ENCODE measurements at regions not wholly inside any gene's neighbourhood (a gene's known extent, or its start where the extent isn't known, plus 50 kb on each side); places are given as distances from the start of the nearest gene placed in this dataset.

- no peaks in the 10 kb centered on the region for H3K9me3 ChIP-seq (ENCODE audit: control insufficient read depth, insufficient read depth, low read depth, low read length)
- ChIA-PET POLR2A (no interaction called here), CTCF (interaction anchor here (0.7 to 1.1 kb wide), 2 partner anchors 10 to 445 kb away, joined by 3 to 4 read pairs; no protein-coding TSS in a partner anchor)
- H3K27ac ChIP-seq (ENCODE audit: extremely low read depth, low read depth, low read length): no peak overlapping the region
- H3K36me3 ChIP-seq (ENCODE audit: control insufficient read depth in 2 of 2, insufficient read depth in 1 of 2, low read length in 2 of 2): no peaks in the 10 kb centered on the region
- no peak for TF ChIP-seq ZSCAN18 (tag by site-specific recombination; IDR thresholded peaks at IDR 0.05)
- no peak for TF ChIP-seq ELK4 (IDR thresholded peaks at IDR 0.05; ENCODE audit: borderline replicate concordance, low read depth, low read length)
- TF ChIP-seq ZNF266 (tag by site-specific recombination; IDR thresholded peaks at IDR 0.05; ENCODE audit: low read depth): no peak
- TF ChIP-seq ZFP3 (tag by site-specific recombination; IDR thresholded peaks at IDR 0.05; ENCODE audit: low read depth): no peak
- TF ChIP-seq ZSCAN16 (tag by site-specific recombination; IDR thresholded peaks at IDR 0.05): no peak
- no peak for TF ChIP-seq ZNF658 (tag by site-specific recombination; IDR thresholded peaks at IDR 0.05)
- no peak for TF ChIP-seq ZNF529 (tag by site-specific recombination; IDR thresholded peaks at IDR 0.05; ENCODE audit: insufficient replicate concordance)
- TF ChIP-seq ZNF24 (tag by site-specific recombination; IDR thresholded peaks at IDR 0.05): no peak
- no peak for TF ChIP-seq ZNF398 (tag by site-specific recombination; IDR thresholded peaks at IDR 0.05)
- TF ChIP-seq IKZF3 (tag by site-specific recombination; IDR thresholded peaks at IDR 0.05): no peak
- no peak for TF ChIP-seq MEIS1 (CRISPR knock-in tag; IDR thresholded peaks at IDR 0.05; ENCODE audit: borderline replicate concordance)
- H3K4me1 ChIP-seq (ENCODE audit: control insufficient read depth, insufficient read depth, low read length): no peaks in the 10 kb centered on the region
- no peak overlapping the region for H3K4me3 ChIP-seq (ENCODE audit: low read depth, low read length)
These were observed 55.2 kb upstream of the FRMD4A start for GRCh38 chr10:14385596-14386593.

- Histone ChIP-seq H3K27ac (ENCODE audit: extremely low read depth, low read depth, low read length) (no peak overlapping the region), H3K9me3 (ENCODE audit: control insufficient read depth, insufficient read depth, low read depth, low read length) (no peaks in the 10 kb centered on the region), H3K36me3 (ENCODE audit: control insufficient read depth in 2 of 2, insufficient read depth in 1 of 2, low read length in 2 of 2) (no peaks in the 10 kb centered on the region), H3K4me1 (ENCODE audit: control insufficient read depth, insufficient read depth, low read length) (no peaks in the 10 kb centered on the region), H3K4me3 (ENCODE audit: low read depth, low read length) (no peak overlapping the region)
- TF ChIP-seq ZNF121 (tag by site-specific recombination; IDR thresholded peaks at IDR 0.05): no peak
- TF ChIP-seq ZNF449 (tag by site-specific recombination; IDR thresholded peaks at IDR 0.05): no peak
- TF ChIP-seq ZNF169 (tag by site-specific recombination; IDR thresholded peaks at IDR 0.05): no peak
- TF ChIP-seq ZNF16 (tag by site-specific recombination; IDR thresholded peaks at IDR 0.05; ENCODE audit: low read depth): no peak
- TF ChIP-seq ZNF366 (tag by site-specific recombination; conservative IDR thresholded peaks at IDR 0.05): no peak
- TF ChIP-seq ZNF266 (tag by site-specific recombination; IDR thresholded peaks at IDR 0.05; ENCODE audit: low read depth): no peak
- TF ChIP-seq ZNF704 (tag by site-specific recombination; IDR thresholded peaks at IDR 0.05): no peak
- no peak for TF ChIP-seq ZNF132 (tag by site-specific recombination; IDR thresholded peaks at IDR 0.05; ENCODE audit: borderline replicate concordance)
- TF ChIP-seq MYNN (tag by site-specific recombination; IDR thresholded peaks at IDR 0.05; ENCODE audit: borderline replicate concordance): no peak
- no peak for TF ChIP-seq ZFP41 (tag by site-specific recombination; IDR thresholded peaks at IDR 0.05; ENCODE audit: borderline replicate concordance)
- TF ChIP-seq ZNF48 (tag by site-specific recombination; IDR thresholded peaks at IDR 0.05): no peak
- TF ChIP-seq HIC1 (tag by site-specific recombination; IDR thresholded peaks at IDR 0.05): no peak
- no peak for TF ChIP-seq ZBTB7A (tag by site-specific recombination; IDR thresholded peaks at IDR 0.05; ENCODE audit: low read depth)
- ChIA-PET CTCF (interaction anchor here (0.7 kb wide), 1 partner anchor 446 kb away, joined by 3 read pairs; no protein-coding TSS in a partner anchor), POLR2A (no interaction called here)
These were observed 54.2 kb upstream of the FRMD4A start for GRCh38 chr10:14384915-14385314.
